H1 (cell line): ENCODE measurements at regions not wholly inside any gene's neighbourhood (a gene's known extent, or its start where the extent isn't known, plus 50 kb on each side); places are given as distances from the start of the nearest gene placed in this dataset.

Source experiments
- CTCF ChIA-PET: fragments of 300-600 bp; sonication (Branson Sonifier 250); formaldehyde crosslinking; loops from one replicate; lab custom pipeline; 2021; ENCODE audit not compliant: partially characterized antibody; lab: Charles Lee
- POLR2A ChIA-PET: fragments of 300-600 bp; sonication (Branson Sonifier 250); formaldehyde crosslinking; loops from one replicate; lab custom pipeline; 2021; ENCODE audit warnings: inconsistent platforms; ENCODE audit not compliant: partially characterized antibody; lab: Charles Lee
- DNase-seq, 2 experiments: peaks; one replicate each; pipeline versions ENCODE4 v3.0.0 to v3.0.0-alpha.2; 2010 to 2022; ENCODE audit warnings: low spot score in 2 of 2, low read depth in 1 of 2, mixed read lengths in 1 of 2
- FAIRE-seq: peaks from 2 replicates; lab custom pipeline; 2011; peaks lifted over from hg19 to GRCh38; lab: Jason Lieb, UNC
- H2AFZ ChIP-seq: 2 replicates; pipeline ENCODE4 v1.8.1; 2012; ENCODE audit warnings: low read length, inconsistent platforms
- H2AK5ac ChIP-seq: 2 replicates; pipeline ENCODE4 v1.6.1; 2013; ENCODE audit warnings: low read depth, low read length
- H2BK120ac ChIP-seq: replicated peaks from 2 replicates; pipeline ENCODE3; 2013; ENCODE audit warnings: low read depth, low read length, inconsistent platforms
- H2BK12ac ChIP-seq: 2 replicates; pipeline ENCODE4 v1.6.1; 2013; ENCODE audit warnings: low read depth, low read length
- H2BK15ac ChIP-seq: 2 replicates; pipeline ENCODE4 v1.6.1; 2013; ENCODE audit warnings: low read length
- H2BK20ac ChIP-seq: 2 replicates; pipeline ENCODE4 v1.6.1; 2013; ENCODE audit warnings: low read length
- H2BK5ac ChIP-seq: 2 replicates; pipeline ENCODE4 v1.6.1; 2013; ENCODE audit warnings: low read depth, low read length
- H3K14ac ChIP-seq: 2 replicates; pipeline ENCODE4 v1.6.1; 2013; ENCODE audit warnings: inconsistent platforms; ENCODE audit not compliant: insufficient read length
- H3K18ac ChIP-seq: 2 replicates; pipeline ENCODE4 v1.6.1; 2013; ENCODE audit warnings: low read length; ENCODE audit errors: extremely low read depth
- H3K23ac ChIP-seq: 2 replicates; pipeline ENCODE4 v1.6.1; 2013; ENCODE audit warnings: inconsistent platforms; ENCODE audit not compliant: insufficient read length
- H3K23me2 ChIP-seq: 2 replicates; pipeline ENCODE4 v1.6.1; 2013; ENCODE audit warnings: low read depth, low read length
- H3K27ac ChIP-seq: 2 replicates; pipeline ENCODE4 v1.6.1; 2011; ENCODE audit warnings: low read depth, low read length, inconsistent platforms
- H3K27me3 ChIP-seq, 4 experiments: replicated peaks in 1 of 4; 1 replicate in 1 of 4; 2 replicates in 3 of 4; pipeline versions ENCODE4 v1.6.1 to v1.8.1; 2011 to 2013; ENCODE audit warnings: low read length in 3 of 4, mild to moderate bottlenecking in 3 of 4, inconsistent platforms in 2 of 4, mixed read lengths in 2 of 4, moderate library complexity in 1 of 4; ENCODE audit not compliant: control insufficient read depth in 3 of 4, insufficient read depth in 3 of 4; ENCODE audit errors: extremely low read depth in 1 of 4
- H3K36me3 ChIP-seq, 4 experiments: 2 replicates each; pipeline versions ENCODE4 v1.6.1 to v1.8.1; 2011 to 2013; ENCODE audit warnings: mild to moderate bottlenecking in 4 of 4, low read length in 3 of 4, moderate library complexity in 2 of 4, control low read depth in 1 of 4, inconsistent platforms in 1 of 4; ENCODE audit not compliant: insufficient read depth in 4 of 4, control insufficient read depth in 2 of 4
- H3K4ac ChIP-seq: replicated peaks from 2 replicates; pipeline ENCODE3; 2013; ENCODE audit warnings: low read length, low read depth, mixed read lengths, inconsistent platforms; ENCODE audit not compliant: insufficient read length
- H3K4me1 ChIP-seq, 4 experiments: replicated peaks in 1 of 4; 1 replicate in 1 of 4; 2 replicates in 3 of 4; pipeline versions ENCODE4 v1.6.1 to v1.8.1; 2011 to 2013; ENCODE audit warnings: low read length in 3 of 4, inconsistent platforms in 2 of 4, mixed read lengths in 1 of 4; ENCODE audit not compliant: insufficient read depth in 4 of 4, control insufficient read depth in 3 of 4
- H3K4me2 ChIP-seq, 2 experiments: 2 replicates each; pipeline versions ENCODE4 v1.6.1 to v1.8.1; 2011 to 2013; ENCODE audit warnings: low read depth in 2 of 2, low read length in 2 of 2, control low read depth in 1 of 2, inconsistent platforms in 1 of 2, mild to moderate bottlenecking in 1 of 2; ENCODE audit not compliant: insufficient read depth in 1 of 2
- H3K4me3 ChIP-seq, 4 experiments: fragments of 200-600, 300-600 bp in 1 of 4; sonication (generic), shearing (Covaris generic), sonication (Bioruptor Twin) in 1 of 4; 2 replicates each; pipeline versions ENCODE4 v1.5.1 to v1.8.1; 2011 to 2016; ENCODE audit warnings: low read length in 4 of 4, low read depth in 3 of 4, control low read depth in 2 of 4, inconsistent platforms in 2 of 4, mild to moderate bottlenecking in 2 of 4, mixed read lengths in 1 of 4, moderate library complexity in 1 of 4; ENCODE audit not compliant: insufficient read depth in 2 of 4; ENCODE audit errors: extremely low read depth in 1 of 4
- H3K56ac ChIP-seq: replicated peaks from 2 replicates; pipeline ENCODE3; 2013; ENCODE audit warnings: low read depth, mild to moderate bottlenecking, mixed read lengths, low read length, inconsistent platforms; ENCODE audit not compliant: insufficient read length
- H3K79me1 ChIP-seq: 2 replicates; pipeline ENCODE4 v1.6.1; 2013; ENCODE audit warnings: low read depth, low read length, control low read depth
- H3K79me2 ChIP-seq, 2 experiments: 2 replicates each; pipeline versions ENCODE4 v1.6.1 to v1.8.1; 2012 to 2013; ENCODE audit warnings: low read length in 2 of 2, mild to moderate bottlenecking in 2 of 2, inconsistent platforms in 1 of 2; ENCODE audit not compliant: insufficient read depth in 2 of 2, control insufficient read depth in 1 of 2
- H3K9ac ChIP-seq, 4 experiments: replicated peaks in 1 of 4; 1 replicate in 1 of 4; 2 replicates in 3 of 4; pipeline versions ENCODE4 v1.6.1 to v1.8.1; 2011 to 2013; ENCODE audit warnings: low read depth in 3 of 4, low read length in 3 of 4, control low read depth in 2 of 4, mild to moderate bottlenecking in 2 of 4, moderate library complexity in 2 of 4, inconsistent platforms in 1 of 4; ENCODE audit errors: extremely low read depth in 1 of 4
- H3K9me3 ChIP-seq, 2 experiments: 2 replicates each; pipeline versions ENCODE4 v1.6.1 to v1.8.1; 2012 to 2013; ENCODE audit warnings: mild to moderate bottlenecking in 2 of 2, moderate library complexity in 2 of 2, control low read depth in 1 of 2, inconsistent platforms in 1 of 2, low read depth in 1 of 2, low read length in 1 of 2, mixed read lengths in 1 of 2; ENCODE audit not compliant: insufficient read depth in 2 of 2
- H4K20me1 ChIP-seq, 2 experiments: replicated peaks in 1 of 2; 2 replicates each; pipeline versions ENCODE3 to v1.8.1; 2011 to 2013; ENCODE audit warnings: inconsistent platforms in 2 of 2, low read length in 2 of 2, mild to moderate bottlenecking in 1 of 2; ENCODE audit not compliant: insufficient read depth in 2 of 2, control insufficient read depth in 1 of 2
- H4K5ac ChIP-seq: 2 replicates; pipeline ENCODE4 v1.6.1; 2013; ENCODE audit warnings: low read length, low read depth, mixed read lengths, inconsistent platforms; ENCODE audit not compliant: insufficient read length
- H4K8ac ChIP-seq: 2 replicates; pipeline ENCODE4 v1.8.0; 2013; ENCODE audit warnings: mild to moderate bottlenecking, moderate library complexity, low read length, inconsistent platforms; ENCODE audit not compliant: insufficient read depth; ENCODE audit errors: extremely low read depth
- H4K91ac ChIP-seq: replicated peaks from 2 replicates; pipeline ENCODE3; 2013; ENCODE audit warnings: low read length, mixed read lengths, inconsistent platforms; ENCODE audit not compliant: insufficient read length
- ASH2L ChIP-seq: fragments of 200-600, 300-600 bp; sonication (generic); IDR thresholded peaks from one replicate; pipeline ENCODE4 v1.7.1; 2017; ENCODE audit warnings: low read length
- ATF3 ChIP-seq: IDR thresholded peaks from 2 replicates; pipeline ENCODE4 v1.6.1; 2011; ENCODE audit warnings: low read depth, mild to moderate bottlenecking, low read length; ENCODE audit not compliant: insufficient read depth
- BCL11A ChIP-seq, 2 experiments: IDR thresholded peaks; one replicate each; pipeline ENCODE4 v1.6.1; 2011; ENCODE audit warnings: low read depth in 2 of 2, low read length in 2 of 2, mild to moderate bottlenecking in 2 of 2
- GABPA ChIP-seq: IDR thresholded peaks from 2 replicates; pipeline ENCODE4 v1.6.1; 2011; ENCODE audit warnings: mild to moderate bottlenecking, low read length, moderate library complexity, borderline replicate concordance; ENCODE audit not compliant: insufficient read depth
- HDAC2 ChIP-seq, 2 experiments: fragments of 300-600 bp in 1 of 2; sonication (generic) in 1 of 2; IDR thresholded peaks; 2 replicates each; pipeline ENCODE4 v1.6.1; 2011 to 2012; ENCODE audit warnings: low read depth in 2 of 2, low read length in 2 of 2, mild to moderate bottlenecking in 2 of 2, moderate library complexity in 2 of 2, borderline replicate concordance in 1 of 2, inconsistent platforms in 1 of 2
- KDM1A ChIP-seq: fragments of 200-600, 300-600 bp; sonication (generic); IDR thresholded peaks from 2 replicates; pipeline ENCODE4 v1.7.1; 2016; ENCODE audit warnings: mild to moderate bottlenecking, low read length, borderline replicate concordance
- RNF2 ChIP-seq: fragments of 200-900, 300-1000 bp; sonication (generic); IDR thresholded peaks from 2 replicates; pipeline ENCODE4 v1.7.1; 2016; ENCODE audit warnings: borderline replicate concordance, low read depth, mild to moderate bottlenecking, antibody characterized with exemption, low read length; ENCODE audit not compliant: poor library complexity, severe bottlenecking; ENCODE audit errors: missing control alignments
- SIRT6 ChIP-seq: IDR thresholded peaks from one replicate; pipeline ENCODE4 v1.7.1; 2012; ENCODE audit warnings: low read length, inconsistent platforms
- TAF7 ChIP-seq: optimal IDR thresholded peaks from 2 replicates; pipeline ENCODE3; 2011; ENCODE audit warnings: low read depth, mild to moderate bottlenecking, inconsistent platforms, low read length, moderate library complexity, borderline replicate concordance
- TEAD4 ChIP-seq: IDR thresholded peaks from 2 replicates; pipeline ENCODE4 v1.6.1; 2012; ENCODE audit warnings: low read depth, low read length, inconsistent platforms, mixed read lengths
- WGBS, 2 experiments: shearing (Covaris generic) in 1 of 2; methylation state at CpG; one replicate each; pipeline versions ENCODE4 v1.1.6 to v1.1.7; 2013 to 2015; ENCODE audit warnings: low lambda C conversion rate in 2 of 2, mixed read lengths in 2 of 2, inconsistent platforms in 1 of 2, low coverage in 1 of 2, missing lambda C conversion rate in 1 of 2; ENCODE audit not compliant: insufficient replicate concordance in 2 of 2, insufficient coverage in 1 of 2, insufficient read length in 1 of 2; ENCODE audit errors: extremely low coverage in 1 of 2, missing lambda C conversion rate in 1 of 2; 5-methylcytosine and 5-hydroxymethylcytosine counted together

- Histone ChIP-seq H3K4me2 (no peak overlapping the region), H2BK12ac (no peak overlapping the region), H4K20me1 (peaks cover 0 to 2% of the 10 kb centered on the region in 2 experiments), H4K8ac (no peak overlapping the region), H3K4ac (no peak overlapping the region), H2BK20ac (no peak overlapping the region), H3K4me3 (no peak overlapping the region), H2BK15ac (no peak overlapping the region), H2AFZ (no peak overlapping the region), H3K79me2 (no peaks in the 10 kb centered on the region; a peak in 1 of 4 replicates), H2BK5ac (no peak overlapping the region), H4K5ac (no peak overlapping the region), H2AK5ac (no peak overlapping the region), H3K4me1 (no peaks in the 10 kb centered on the region), H3K79me1 (peaks cover 4% of the 10 kb centered on the region; the same call in 1 of the 2 replicates), H3K36me3 (no peaks in the 10 kb centered on the region), H3K9ac (no peak overlapping the region), H2BK120ac (no peak overlapping the region), H3K9me3 (no peaks in the 10 kb centered on the region), H4K91ac (no peak overlapping the region), H3K27ac (no peak overlapping the region), H3K18ac (no peak overlapping the region), H3K27me3 (no peaks in the 10 kb centered on the region), H3K56ac (no peak overlapping the region), H3K14ac (no peak overlapping the region), H3K23me2 (peaks cover 12% of the 10 kb centered on the region), H3K23ac (no peak overlapping the region)
- no peak for FAIRE-seq
- CTCF ChIA-PET: interaction anchor here (0.6 kb wide), 1 partner anchor 121 kb away, joined by 3 read pairs; no protein-coding TSS in a partner anchor
- 80% methylated on average over 6 of the region's 6 CpGs; no CpG with 5 or more reads in 1 of the 2 experiments for WGBS, 2 experiments
- POLR2A ChIA-PET: no interaction called here
- DNase-seq: no peak
- TF ChIP-seq SIRT6: no peak
- TF ChIP-seq BCL11A (IDR thresholded peaks at IDR 0.05; ENCODE audit: low read depth in 2 of 2, low read length in 2 of 2): no peak
- no peak for TF ChIP-seq KDM1A
- TF ChIP-seq ASH2L: no peak
- no peak for TF ChIP-seq HDAC2 (IDR thresholded peaks at IDR 0.05; ENCODE audit: borderline replicate concordance in 1 of 2, low read depth in 2 of 2, low read length in 2 of 2)
- TF ChIP-seq ATF3: no peak
- TF ChIP-seq TAF7: no peak
- TF ChIP-seq TEAD4: no peak
- no peak for TF ChIP-seq RNF2
- no peak for TF ChIP-seq GABPA
Observed at GRCh38 chr17:72305472-72305871, 184.7 kb downstream of the SOX9 start.
